Activated CD4-positive, alpha-beta T cell treated with anti-CD3 and anti-CD28 coated beads, Interleukin-2, amount 50 U/mL, for 16 hours (primary cell): ENCODE measurements at regions not wholly inside any gene's neighbourhood (a gene's known extent, or its start where the extent isn't known, plus 50 kb on each side); places are given as distances from the start of the nearest gene placed in this dataset.
"Not testable (repeated sequence)": the region's sequence is repeated elsewhere in the genome, so short reads cannot be mapped to it uniquely, and the experiment has no call there.

ENCODE experiments used
- DNase-seq: peaks from one replicate; pipeline ENCODE4 v3.0.0-alpha.2; 2020

DNA sequence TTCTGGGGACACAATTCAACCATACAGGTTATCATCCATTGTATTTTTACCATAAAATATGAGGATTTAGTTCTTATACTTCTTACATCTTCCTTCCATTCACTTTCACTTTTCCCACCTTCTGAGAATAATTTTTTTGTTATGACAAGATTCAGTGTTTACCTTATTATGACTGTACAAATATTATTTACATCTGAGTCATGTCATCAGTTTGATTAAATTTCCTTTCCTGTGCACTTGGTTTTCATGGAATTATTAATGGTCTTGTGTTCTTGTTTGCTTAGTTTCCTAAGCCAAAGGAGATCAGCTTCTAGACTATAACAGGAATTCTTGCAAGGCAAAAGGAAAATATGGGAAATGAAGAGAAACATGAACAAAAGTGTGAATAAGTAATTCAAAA is 366.5 kb downstream of the TMEM38B start:
- no peak for DNase-seq

DNA sequence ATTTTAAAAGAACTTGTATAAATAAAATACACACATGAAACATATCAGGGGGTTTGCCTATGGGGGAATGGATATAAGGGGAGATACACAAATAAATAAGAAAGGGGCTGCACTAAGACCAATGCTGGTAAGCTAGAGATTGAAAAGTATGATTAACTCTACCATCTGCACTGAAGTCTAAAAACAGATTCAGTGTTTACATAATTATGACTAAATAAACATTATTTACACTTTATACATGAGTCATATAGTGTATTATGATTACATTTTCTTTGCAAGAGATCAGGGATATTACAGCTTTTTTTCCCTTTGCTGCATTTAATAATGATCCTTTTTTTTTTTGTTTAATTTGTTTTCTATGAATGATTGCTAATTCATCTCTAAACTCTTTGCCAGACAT is 367.9 kb downstream of the TMEM38B start:
- DNase-seq: no peak

- no peak for DNase-seq
Measured at GRCh38 chr9:106065136-106065535, 370.8 kb downstream of the TMEM38B start.

- DNase-seq: no peak
Measured at GRCh38 chr9:106065579-106066214, 371.4 kb downstream of the TMEM38B start.

DNA sequence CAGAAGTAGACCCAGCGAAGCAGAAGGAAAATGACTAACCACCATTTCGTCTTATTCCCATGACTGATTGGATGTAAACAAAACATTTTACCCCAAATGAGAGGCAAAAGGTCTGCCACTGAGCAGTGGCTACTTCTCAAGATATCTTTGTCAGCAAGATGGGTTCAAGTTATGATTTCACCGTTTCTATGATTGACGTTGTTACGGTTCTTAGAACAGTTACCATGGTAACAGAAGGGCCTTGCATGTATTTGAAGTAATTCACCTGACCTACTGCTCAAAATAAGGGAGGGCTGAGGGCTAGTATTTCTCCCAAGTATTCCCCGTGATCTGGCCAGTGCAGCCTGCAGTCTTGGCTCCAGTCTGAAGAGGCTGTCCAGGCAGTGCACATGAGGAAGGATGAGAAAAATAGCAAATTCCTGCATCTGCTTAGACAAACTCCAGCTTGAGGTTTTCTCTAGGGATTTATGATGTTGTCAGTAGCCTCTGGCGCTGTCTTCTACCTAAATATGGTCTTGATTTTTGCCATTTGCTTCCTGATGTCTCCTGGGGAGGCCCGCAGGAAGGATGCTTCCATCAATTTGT is 372.7 kb downstream of the TMEM38B start:
- no peak for DNase-seq

GRCh38 chr9:106069241-106069640 is 374.9 kb downstream of the TMEM38B start:
- DNase-seq: no peak

GRCh38 chr9:106072421-106072820 is 378.1 kb downstream of the TMEM38B start:
- no peak for DNase-seq

DNA sequence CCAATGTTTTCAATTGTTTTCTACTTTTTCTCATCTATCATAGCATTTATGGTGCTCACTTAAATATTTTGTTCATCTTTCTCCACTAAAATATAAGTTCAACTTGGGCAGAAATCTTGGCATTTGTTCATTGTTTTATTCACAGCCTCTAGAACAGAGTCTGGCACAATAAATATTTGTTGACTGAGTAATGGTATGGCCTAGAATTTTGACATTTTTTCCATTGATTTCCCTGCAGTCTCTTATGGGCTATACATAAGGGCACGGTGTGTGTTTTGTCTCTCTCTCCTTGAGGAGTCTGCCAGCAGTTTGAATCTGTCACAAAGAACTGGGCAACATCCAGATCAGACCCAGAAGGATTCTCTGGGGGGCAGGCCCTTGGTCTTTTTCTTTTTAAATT is 379.7 kb downstream of the TMEM38B start:
- no peak for DNase-seq

GRCh38 chr9:106075236-106075959 is 381.1 kb downstream of the TMEM38B start:
- no peak for DNase-seq

DNA sequence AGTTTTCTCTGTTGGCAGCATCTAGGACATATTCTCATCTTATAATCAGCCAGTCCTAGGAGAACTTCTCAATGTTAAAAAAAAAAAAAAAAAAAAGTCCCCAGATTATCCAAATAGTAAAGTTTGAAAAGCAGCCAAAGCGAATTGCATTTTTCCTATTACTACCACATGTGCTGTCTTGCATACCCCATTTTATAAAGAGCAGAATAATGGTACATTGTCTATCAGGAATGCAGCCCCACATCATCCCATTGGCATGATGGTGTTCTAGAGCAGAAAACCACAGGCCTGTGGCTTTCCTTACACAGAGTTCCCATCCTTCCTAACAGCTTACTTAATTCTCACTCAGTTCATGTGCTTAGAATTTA is 381.6 kb downstream of the TMEM38B start:
- DNase-seq: no peak

- DNase-seq: no peak
Measured at GRCh38 chr9:106076711-106077110, 382.4 kb downstream of the TMEM38B start.

- no peak for DNase-seq
Measured at GRCh38 chr9:106077731-106078130, 383.4 kb downstream of the TMEM38B start.

- no peak for DNase-seq
Measured at GRCh38 chr9:106082621-106083020, 388.3 kb downstream of the TMEM38B start.

DNA sequence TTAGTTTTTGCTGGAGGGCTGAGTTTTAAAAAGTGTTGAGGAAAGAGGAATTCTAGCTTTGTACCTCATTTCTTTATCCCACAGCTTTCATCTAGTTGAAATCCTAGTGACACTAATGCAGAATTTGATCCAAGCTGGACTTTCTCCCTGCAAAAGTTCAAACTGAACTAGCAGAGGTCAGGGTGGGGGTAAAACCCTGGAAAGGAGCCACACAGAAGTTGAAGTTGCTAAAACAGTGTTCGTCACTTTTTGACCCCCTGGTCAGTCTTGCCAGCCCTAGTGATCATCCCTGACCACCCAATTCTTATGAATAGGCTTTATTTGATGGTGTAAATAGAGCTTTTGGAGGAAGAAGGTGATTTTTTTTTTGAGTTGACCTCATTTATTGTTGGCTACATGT is 390.4 kb downstream of the TMEM38B start:
- no peak for DNase-seq

DNA sequence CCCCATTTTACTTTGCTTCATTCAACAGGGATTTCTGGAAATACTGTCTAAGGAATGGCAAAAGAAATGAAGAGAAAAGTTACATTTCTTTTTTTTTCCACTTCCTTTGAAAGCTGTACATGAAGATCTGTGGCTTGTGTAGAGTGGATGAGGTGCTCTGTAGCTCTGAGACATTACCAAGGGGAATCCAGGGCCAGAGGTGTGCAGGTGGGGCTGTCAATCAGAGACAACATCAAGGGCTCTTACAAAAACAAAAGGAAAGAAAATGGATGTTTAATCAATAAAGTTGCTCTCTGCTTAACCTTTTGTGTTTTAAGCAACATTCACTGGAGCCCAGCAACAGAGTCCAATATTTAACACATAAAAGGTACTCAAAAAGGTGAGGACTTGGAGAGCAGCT is 391.1 kb downstream of the TMEM38B start:
- DNase-seq: no peak

DNA sequence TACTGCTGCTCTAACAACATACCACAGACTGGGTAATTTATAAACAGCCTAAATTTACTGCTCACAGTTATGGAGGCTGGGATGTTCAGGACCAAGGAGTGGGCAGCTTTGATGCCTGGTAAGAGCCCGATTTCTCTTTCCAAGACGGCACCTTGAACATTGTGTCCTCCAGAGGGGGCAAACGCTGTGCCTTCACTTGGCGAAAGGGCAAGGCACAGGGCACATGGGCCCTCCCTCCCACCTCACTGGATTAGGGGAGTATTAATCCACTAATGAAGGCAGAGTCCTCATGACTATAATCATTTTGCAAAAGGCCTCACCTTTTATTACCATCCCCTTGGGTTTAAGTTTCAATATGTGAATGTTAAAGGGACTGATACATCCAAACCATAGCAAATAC is 397.7 kb downstream of the TMEM38B start:
- no peak for DNase-seq

DNA sequence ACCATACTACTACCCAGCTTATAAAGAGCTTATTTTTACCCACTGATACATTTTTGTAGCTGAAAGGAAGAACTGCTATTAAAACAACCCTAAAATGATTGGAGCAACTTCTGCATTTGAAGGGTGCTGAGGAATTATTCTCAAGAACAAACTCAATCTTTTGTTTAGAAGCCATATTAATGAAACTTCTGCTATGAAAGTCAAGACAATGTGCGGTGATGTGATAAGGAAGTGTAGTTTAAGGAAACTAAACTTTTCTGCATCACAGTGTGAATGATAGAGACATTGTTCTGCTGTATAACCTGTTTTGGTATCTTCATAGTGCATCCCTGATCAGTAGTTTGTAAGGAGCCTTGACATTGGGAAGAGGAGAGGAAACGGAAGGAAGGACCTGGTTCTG is 408.5 kb downstream of the TMEM38B start:
- DNase-seq: no peak

- no peak for DNase-seq
Measured at GRCh38 chr9:106104887-106105286, 410.5 kb downstream of the TMEM38B start.

DNA sequence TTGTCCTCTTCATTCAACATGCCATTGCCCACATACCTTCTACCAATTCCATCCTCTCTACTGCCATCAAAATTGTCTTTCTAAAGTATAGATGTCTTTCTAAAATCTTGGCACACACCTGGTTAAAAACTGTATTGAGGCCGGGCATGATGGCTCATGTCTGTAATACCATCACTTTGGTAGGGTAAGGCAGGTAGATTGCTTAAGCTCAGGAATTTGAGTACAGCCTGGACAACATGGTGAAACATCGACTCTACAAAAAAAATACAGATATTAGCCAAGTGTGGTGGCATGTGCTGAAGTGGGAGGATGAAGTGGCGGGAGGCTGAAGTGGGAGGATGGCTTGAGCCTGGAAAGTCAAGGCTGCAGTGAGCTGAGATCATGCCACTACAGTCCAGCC is 412.1 kb downstream of the TMEM38B start:
- no peak for DNase-seq

DNA sequence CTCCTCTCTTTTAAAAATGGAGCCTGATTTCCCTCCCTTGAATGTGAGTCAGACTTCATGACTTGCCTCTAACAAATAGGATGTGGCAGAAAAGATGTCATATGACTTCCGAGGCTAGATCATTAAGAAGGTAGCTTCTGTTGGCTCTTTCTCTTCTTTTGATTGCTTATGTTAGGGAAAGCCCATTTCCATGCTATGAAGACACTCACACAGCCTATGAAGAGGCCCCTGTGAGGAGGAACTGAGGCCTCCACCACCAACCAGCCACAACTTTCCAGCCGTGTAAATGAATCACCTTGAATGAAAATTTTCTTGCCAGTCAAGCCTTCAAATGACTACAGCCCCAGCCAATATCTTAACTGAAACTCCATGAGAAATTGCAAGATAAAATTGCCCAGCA is 413.4 kb downstream of the TMEM38B start:
- DNase-seq: no peak

DNA sequence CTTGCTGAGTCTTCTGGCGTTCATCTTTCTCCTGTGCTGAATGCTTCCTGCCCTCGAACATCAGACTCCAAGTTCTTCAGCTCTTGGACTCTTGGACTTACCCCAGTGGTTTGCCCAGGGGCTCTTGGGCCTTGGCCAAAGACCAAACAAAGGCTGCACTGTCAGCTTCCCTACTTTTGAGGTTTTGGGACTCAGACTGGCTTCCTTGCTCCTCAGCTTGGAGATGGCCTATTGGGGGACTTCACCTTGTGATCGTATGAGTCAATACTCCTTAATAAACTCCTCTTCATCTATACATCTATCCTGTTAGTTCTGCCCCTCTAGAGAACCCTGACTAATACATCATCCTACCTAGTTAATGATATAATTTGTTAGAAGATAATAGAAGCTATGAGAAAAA is 415.4 kb downstream of the TMEM38B start:
- DNase-seq: not testable (repeated sequence)

GRCh38 chr9:106110483-106110882 is 416.1 kb downstream of the TMEM38B start:
- DNase-seq: no peak

GRCh38 chr9:106111039-106111730 is 416.8 kb downstream of the TMEM38B start:
- no peak for DNase-seq

DNA sequence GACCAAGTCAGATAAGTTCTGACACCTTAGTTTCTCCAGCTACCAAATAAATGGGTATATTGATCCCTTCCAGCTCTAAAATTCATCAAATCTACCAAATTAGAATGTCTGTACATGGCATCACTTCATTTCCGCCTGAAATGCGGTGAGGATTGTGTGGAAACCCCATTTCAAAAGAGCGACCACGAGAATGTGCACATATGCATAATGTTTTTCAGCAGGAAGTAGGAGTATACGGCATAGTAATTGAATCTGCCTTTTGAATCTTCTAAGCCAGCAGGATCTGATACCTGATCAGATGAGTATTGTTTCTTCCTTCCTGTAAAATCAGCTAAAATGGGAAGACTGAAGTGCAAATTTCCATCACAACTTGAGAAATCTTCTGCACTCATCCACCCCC is 418.6 kb downstream of the TMEM38B start:
- DNase-seq: no peak
